Natural killer cell (primary cell): ENCODE measurements at regions not wholly inside any gene's neighbourhood (a gene's known extent, or its start where the extent isn't known, plus 50 kb on each side); places are given as distances from the start of the nearest gene placed in this dataset.

ENCODE experiments used
- ATAC-seq, 3 donors: fragments of 150-1000 bp in 2 of 3; fragments of 200-7000 bp in 1 of 3; cut with Tn5 transposase; 1 replicate in 1 of 3; 2 replicates in 2 of 3; pipeline ENCODE4 v1.10.0; 2021; ENCODE audit warnings: mild to moderate bottlenecking in 2 of 3, moderate library complexity in 2 of 3
- DNase-seq, 2 donors: peaks; one replicate each; pipeline versions ENCODE4 v3.0.0 to v3.0.0-alpha.2; 2013 to 2021; ENCODE audit warnings: mixed read lengths in 1 of 2
- H3K27ac ChIP-seq: one replicate; pipeline ENCODE4 v1.5.1; 2013; ENCODE audit warnings: mild to moderate bottlenecking, low read length
- H3K27me3 ChIP-seq: one replicate; pipeline ENCODE4 v1.6.1; 2013; ENCODE audit warnings: low read length; ENCODE audit not compliant: control insufficient read depth, insufficient read depth
- H3K36me3 ChIP-seq: one replicate; pipeline ENCODE4 v1.6.1; 2013; ENCODE audit warnings: low read length; ENCODE audit not compliant: control insufficient read depth, insufficient read depth
- H3K4me1 ChIP-seq: one replicate; pipeline ENCODE4 v1.6.1; 2013; ENCODE audit warnings: low read length; ENCODE audit not compliant: control insufficient read depth, insufficient read depth
- H3K4me3 ChIP-seq: one replicate; pipeline ENCODE4 v1.5.1; 2013; ENCODE audit warnings: low read length
- H3K9me3 ChIP-seq: one replicate; pipeline ENCODE4 v1.6.1; 2013; ENCODE audit warnings: low read length; ENCODE audit not compliant: control insufficient read depth, insufficient read depth
- H3K27ac Mint-ChIP-seq, 2 donors: one replicate each; pipeline ENCODE4 v1.8.0; 2022; ENCODE audit warnings: mild to moderate bottlenecking in 2 of 2, mixed read lengths in 2 of 2, moderate library complexity in 1 of 2
- H3K27me3 Mint-ChIP-seq, 2 donors: one replicate each; pipeline ENCODE4 v1.8.0; 2022; ENCODE audit warnings: low read depth in 2 of 2, mixed read lengths in 2 of 2
- H3K36me3 Mint-ChIP-seq: one replicate; pipeline ENCODE4 v1.8.0; 2022; ENCODE audit warnings: mixed read lengths
- H3K4me1 Mint-ChIP-seq, 2 donors: one replicate each; pipeline ENCODE4 v1.8.0; 2022; ENCODE audit warnings: mixed read lengths in 2 of 2
- H3K4me3 Mint-ChIP-seq: one replicate; pipeline ENCODE4 v1.8.0; 2022; ENCODE audit warnings: mild to moderate bottlenecking, moderate library complexity, mixed read lengths
- H3K9me3 Mint-ChIP-seq, 2 donors: one replicate each; pipeline ENCODE4 v1.8.0; 2022; ENCODE audit warnings: mixed read lengths in 2 of 2
- CTCF ChIP-seq: fragments of 200-600 bp; IDR thresholded peaks from one replicate; pipeline ENCODE4 v1.8.0; 2022; ENCODE audit warnings: antibody characterized with exemption
- WGBS: methylation state at CpG from one replicate; pipeline ENCODE4 v1.1.7; 2013; ENCODE audit warnings: missing lambda C conversion rate; ENCODE audit not compliant: insufficient coverage; 5-methylcytosine and 5-hydroxymethylcytosine counted together
- intact Hi-C: fragments of 100-400 bp; cut with micrococcal nuclease; formaldehyde crosslinking; loops from one replicate; pipeline ENCODE4 v1.14.2; 2022

- no peak overlapping the region for H3K4me3 ChIP-seq
- H3K4me1 ChIP-seq, result no peaks in the 10 kb centered on the region
- no peaks in the 10 kb centered on the region for H3K27me3 ChIP-seq
- no peak overlapping the region for H3K4me3 Mint-ChIP-seq
- no peaks in the 10 kb centered on the region for H3K36me3 Mint-ChIP-seq
- no peaks in the 10 kb centered on the region for H3K27me3 Mint-ChIP-seq
- H3K27ac ChIP-seq, result no peak overlapping the region
- no peaks in the 10 kb centered on the region for H3K36me3 ChIP-seq
- ATAC-seq, result no peak
- no peak for TF ChIP-seq CTCF
- WGBS, result 84% methylated on average over 2 of the region's 2 CpGs
- H3K9me3 ChIP-seq, result no peaks in the 10 kb centered on the region
- H3K27ac Mint-ChIP-seq, result no peak overlapping the region
- intact Hi-C loops, result no loop called here
- H3K4me1 Mint-ChIP-seq, result no peaks in the 10 kb centered on the region
- DNase-seq, result no peak
- peaks cover 6 to 8% of the 10 kb centered on the region in 2 donors for H3K9me3 Mint-ChIP-seq
These were observed 756.6 kb upstream of the GCFC2 start for GRCh38 chr2:76467326-76467725.

DNA sequence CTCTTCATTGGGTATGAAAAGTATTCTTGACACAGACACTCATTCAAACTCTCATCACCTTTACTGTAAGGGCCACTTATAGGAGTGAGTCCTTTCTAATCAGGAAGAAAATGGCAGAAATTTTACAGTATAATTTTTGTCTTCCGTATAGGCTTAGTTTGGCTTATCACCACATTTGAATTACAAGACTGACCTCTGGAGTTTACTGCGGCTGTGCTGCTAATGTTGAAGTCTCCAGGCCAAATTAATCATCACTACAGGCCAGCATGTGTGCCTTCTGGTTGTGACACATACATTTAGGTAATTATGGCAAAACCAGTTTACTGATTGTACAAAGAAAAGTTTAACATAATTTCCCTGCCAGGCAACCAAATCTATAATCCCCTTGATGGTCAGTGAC, 753.6 kb upstream of the GCFC2 start:
- Histone ChIP-seq H3K36me3 (no peaks in the 10 kb centered on the region), H3K27me3 (no peaks in the 10 kb centered on the region), H3K4me1 (no peaks in the 10 kb centered on the region), H3K9me3 (no peaks in the 10 kb centered on the region), H3K4me3 (no peak overlapping the region), H3K27ac (no peak overlapping the region)
- TF ChIP-seq CTCF, result no peak
- Mint-ChIP-seq H3K4me1 (no peaks in the 10 kb centered on the region), H3K27ac (no peak overlapping the region), H3K4me3 (no peak overlapping the region), H3K27me3 (no peaks in the 10 kb centered on the region), H3K36me3 (no peaks in the 10 kb centered on the region), H3K9me3 (peaks cover 5 to 7% of the 10 kb centered on the region in 2 donors)
- WGBS, result 83% methylated on average over 2 of the region's 2 CpGs
- no peak for ATAC-seq
- DNase-seq, result no peak
- intact Hi-C loops, result no loop called here

- Mint-ChIP-seq H3K4me1 (no peaks in the 10 kb centered on the region), H3K27me3 (no peaks in the 10 kb centered on the region), H3K9me3 (peaks cover 6 to 12% of the 10 kb centered on the region in 2 donors), H3K36me3 (no peaks in the 10 kb centered on the region), H3K27ac (no peak overlapping the region), H3K4me3 (no peak overlapping the region)
- no peak overlapping the region for H3K4me3 ChIP-seq
- H3K9me3 ChIP-seq, result no peaks in the 10 kb centered on the region
- intact Hi-C loops, result no loop called here
- H3K27ac ChIP-seq, result no peak overlapping the region
- no peaks in the 10 kb centered on the region for H3K4me1 ChIP-seq
- no peak for TF ChIP-seq CTCF
- DNase-seq, result no peak
- WGBS, result 75% methylated on average over 3 of the region's 4 CpGs
- H3K27me3 ChIP-seq, result no peaks in the 10 kb centered on the region
- no peak for ATAC-seq
- H3K36me3 ChIP-seq, result no peaks in the 10 kb centered on the region
These were observed 750.7 kb upstream of the GCFC2 start for GRCh38 chr2:76461431-76461830.

GRCh38 chr2:76455910-76456309, 745.2 kb upstream of the GCFC2 start:
- no peak for TF ChIP-seq CTCF
- WGBS, result 100% methylated on average over 1 of the region's 2 CpGs
- Mint-ChIP-seq H3K9me3 (peaks cover 3 to 8% of the 10 kb centered on the region in 2 donors), H3K4me3 (no peak overlapping the region), H3K36me3 (no peaks in the 10 kb centered on the region), H3K4me1 (no peaks in the 10 kb centered on the region), H3K27me3 (no peaks in the 10 kb centered on the region), H3K27ac (no peak overlapping the region)
- Histone ChIP-seq H3K4me1 (no peaks in the 10 kb centered on the region), H3K27me3 (no peaks in the 10 kb centered on the region), H3K27ac (no peak overlapping the region), H3K4me3 (no peak overlapping the region), H3K9me3 (no peaks in the 10 kb centered on the region), H3K36me3 (no peaks in the 10 kb centered on the region)
- intact Hi-C loops, result no loop called here
- no peak for DNase-seq
- ATAC-seq, result no peak
